GM12872 (cell line): ENCODE measurements at regions not wholly inside any gene's neighbourhood (a gene's known extent, or its start where the extent isn't known, plus 50 kb on each side); places are given as distances from the start of the nearest gene placed in this dataset.

ENCODE experiments used
- TF ChIP-seq, protein P1 (sequence below): IDR thresholded peaks from 3 replicates; pipeline ENCODE4 v1.5.1; 2011; ENCODE audit warnings: low read depth, mild to moderate bottlenecking, low read length, moderate library complexity; ENCODE audit not compliant: insufficient read depth

GRCh38 chr10:4177791-4178190, 392.8 kb upstream of the KLF6 start:
- TF ChIP-seq, protein P1, sequence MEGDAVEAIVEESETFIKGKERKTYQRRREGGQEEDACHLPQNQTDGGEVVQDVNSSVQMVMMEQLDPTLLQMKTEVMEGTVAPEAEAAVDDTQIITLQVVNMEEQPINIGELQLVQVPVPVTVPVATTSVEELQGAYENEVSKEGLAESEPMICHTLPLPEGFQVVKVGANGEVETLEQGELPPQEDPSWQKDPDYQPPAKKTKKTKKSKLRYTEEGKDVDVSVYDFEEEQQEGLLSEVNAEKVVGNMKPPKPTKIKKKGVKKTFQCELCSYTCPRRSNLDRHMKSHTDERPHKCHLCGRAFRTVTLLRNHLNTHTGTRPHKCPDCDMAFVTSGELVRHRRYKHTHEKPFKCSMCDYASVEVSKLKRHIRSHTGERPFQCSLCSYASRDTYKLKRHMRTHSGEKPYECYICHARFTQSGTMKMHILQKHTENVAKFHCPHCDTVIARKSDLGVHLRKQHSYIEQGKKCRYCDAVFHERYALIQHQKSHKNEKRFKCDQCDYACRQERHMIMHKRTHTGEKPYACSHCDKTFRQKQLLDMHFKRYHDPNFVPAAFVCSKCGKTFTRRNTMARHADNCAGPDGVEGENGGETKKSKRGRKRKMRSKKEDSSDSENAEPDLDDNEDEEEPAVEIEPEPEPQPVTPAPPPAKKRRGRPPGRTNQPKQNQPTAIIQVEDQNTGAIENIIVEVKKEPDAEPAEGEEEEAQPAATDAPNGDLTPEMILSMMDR: no peak

GRCh38 chr10:4176500-4177281, 391.7 kb upstream of the KLF6 start:
- TF ChIP-seq, protein P1: no peak

DNA sequence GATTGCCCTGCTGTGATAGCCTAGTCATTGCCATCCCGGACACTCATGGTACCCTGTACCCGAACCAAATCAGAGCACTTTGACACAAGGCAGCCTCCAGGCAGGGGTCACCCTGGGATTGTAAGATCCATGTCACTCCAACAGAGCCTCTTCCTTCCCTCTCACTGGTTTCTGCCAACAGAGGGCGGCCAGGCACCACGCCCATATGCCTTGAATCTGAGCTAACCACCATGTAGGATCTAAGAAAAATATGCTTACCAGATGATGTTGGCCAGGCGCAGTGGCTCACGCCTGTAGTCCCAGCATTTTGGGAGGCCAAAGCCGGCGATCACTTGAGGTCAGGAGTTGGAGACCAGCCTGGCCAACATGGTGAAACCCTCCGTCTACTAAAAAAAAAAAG, 389.2 kb upstream of the KLF6 start:
- TF ChIP-seq, protein P1: no peak

- TF ChIP-seq, protein P1: no peak
Observed at GRCh38 chr10:4170633-4171314, 385.8 kb upstream of the KLF6 start.

DNA sequence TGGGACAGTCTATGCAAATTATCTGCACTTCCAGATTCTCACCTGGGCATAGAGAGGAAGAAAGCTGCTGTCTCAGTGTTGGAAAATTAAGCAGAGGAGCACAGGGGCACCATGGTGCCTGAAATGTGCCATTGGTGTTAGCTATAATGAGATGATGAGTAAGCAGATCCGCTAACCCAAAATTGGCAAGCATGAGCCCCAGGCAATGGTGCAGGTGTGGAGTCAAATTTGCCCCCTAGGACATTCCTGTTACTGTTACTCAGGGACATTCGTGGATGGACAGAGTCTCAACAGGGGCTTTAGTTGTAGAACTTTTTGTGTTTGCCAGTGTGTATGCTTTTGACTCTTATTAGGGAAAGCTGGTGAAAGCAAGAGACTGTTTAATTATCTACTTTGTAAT, 385.2 kb upstream of the KLF6 start:
- TF ChIP-seq, protein P1: no peak

GRCh38 chr10:4169448-4169847, 384.4 kb upstream of the KLF6 start:
- TF ChIP-seq, protein P1: no peak

GRCh38 chr10:4167216-4167615, 382.2 kb upstream of the KLF6 start:
- TF ChIP-seq, protein P1: no peak
